Stomach (tissue), 8 donors: ENCODE measurements at regions not wholly inside any gene's neighbourhood (a gene's known extent, or its start where the extent isn't known, plus 50 kb on each side); places are given as distances from the start of the nearest gene placed in this dataset.

Experiments
- DNase-seq, 2 donors: peaks; one replicate each; pipeline versions ENCODE4 v3.0.0 to v3.0.0-alpha.2; 2013 to 2019
- H3K27ac ChIP-seq, 5 donors: fragments of 200-600 bp in 4 of 5; sonication (generic) in 4 of 5; one replicate each; pipeline ENCODE4 v1.5.1; 2013 to 2019; ENCODE audit warnings: mild to moderate bottlenecking in 1 of 5, moderate library complexity in 1 of 5
- H3K27me3 ChIP-seq, 3 donors: fragments of 200-600 bp; sonication (generic); one replicate each; pipeline ENCODE4 v1.5.1; 2017 to 2019; ENCODE audit warnings: mixed run types in 1 of 3
- H3K36me3 ChIP-seq, 4 donors: fragments of 200-600 bp; sonication (generic); 1 replicate in 3 of 4; 2 replicates in 1 of 4; pipeline ENCODE4 v1.5.1; 2016 to 2019
- H3K4me1 ChIP-seq, 4 donors: fragments of 200-600 bp; sonication (generic); one replicate each; pipeline ENCODE4 v1.5.1; 2016 to 2019
- H3K4me3 ChIP-seq, 4 donors: fragments of 200-600 bp; sonication (generic) in 3 of 4; one replicate each; pipeline ENCODE4 v1.5.1; 2016 to 2019; ENCODE audit warnings: mild to moderate bottlenecking in 1 of 4
- H3K9me3 ChIP-seq, 4 donors: fragments of 200-600 bp; sonication (generic); one replicate each; pipeline ENCODE4 v1.5.1; 2016 to 2019
- EP300 ChIP-seq: sonication (generic); formaldehyde crosslinking; IDR thresholded peaks from one replicate; pipeline ENCODE4 v1.6.1; 2017; ENCODE audit warnings: antibody characterized with exemption
- POLR2A ChIP-seq, 4 donors: fragments of 450-650 bp; IDR thresholded peaks; one replicate each; pipeline ENCODE4 v1.6.1; 2016; ENCODE audit warnings: antibody characterized with exemption in 4 of 4, control low read depth in 2 of 4, mild to moderate bottlenecking in 1 of 4, moderate library complexity in 1 of 4
- POLR2AphosphoS5 ChIP-seq, 3 donors: sonication (generic); formaldehyde crosslinking; IDR thresholded peaks; one replicate each; pipeline ENCODE4 v1.6.1; 2016; ENCODE audit warnings: antibody characterized with exemption in 3 of 3
- WGBS, 5 donors: extraction: QIAGEN DNeasy Blood & Tissue Kit in 3 of 5; methylation state at CpG; one replicate each; pipeline versions ENCODE4 v1.1.5 to v1.1.7; 2013 to 2018; 5-methylcytosine and 5-hydroxymethylcytosine counted together
- intact Hi-C: fragments of 100-400 bp; cut with DNase I; formaldehyde crosslinking; loops from one replicate; pipeline ENCODE4 v1.15.1; 2023; ENCODE audit warnings: low total_unique reads
- TF ChIP-seq, protein P1 (sequence below), 7 experiments: fragments of 450-650 bp in 4 of 7; fragments of 200-600 bp in 3 of 7; sonication (generic) in 3 of 7; IDR thresholded peaks; one replicate each; pipeline ENCODE4 v1.5.1; 2016 to 2019; ENCODE audit warnings: antibody characterized with exemption in 7 of 7, control low read depth in 2 of 7, mild to moderate bottlenecking in 1 of 7
- donor health status: healthy with polysubstance abuse.
- donor health status: Bipolar disorder and iron deficiency.
- donor health status: healthy.

DNA sequence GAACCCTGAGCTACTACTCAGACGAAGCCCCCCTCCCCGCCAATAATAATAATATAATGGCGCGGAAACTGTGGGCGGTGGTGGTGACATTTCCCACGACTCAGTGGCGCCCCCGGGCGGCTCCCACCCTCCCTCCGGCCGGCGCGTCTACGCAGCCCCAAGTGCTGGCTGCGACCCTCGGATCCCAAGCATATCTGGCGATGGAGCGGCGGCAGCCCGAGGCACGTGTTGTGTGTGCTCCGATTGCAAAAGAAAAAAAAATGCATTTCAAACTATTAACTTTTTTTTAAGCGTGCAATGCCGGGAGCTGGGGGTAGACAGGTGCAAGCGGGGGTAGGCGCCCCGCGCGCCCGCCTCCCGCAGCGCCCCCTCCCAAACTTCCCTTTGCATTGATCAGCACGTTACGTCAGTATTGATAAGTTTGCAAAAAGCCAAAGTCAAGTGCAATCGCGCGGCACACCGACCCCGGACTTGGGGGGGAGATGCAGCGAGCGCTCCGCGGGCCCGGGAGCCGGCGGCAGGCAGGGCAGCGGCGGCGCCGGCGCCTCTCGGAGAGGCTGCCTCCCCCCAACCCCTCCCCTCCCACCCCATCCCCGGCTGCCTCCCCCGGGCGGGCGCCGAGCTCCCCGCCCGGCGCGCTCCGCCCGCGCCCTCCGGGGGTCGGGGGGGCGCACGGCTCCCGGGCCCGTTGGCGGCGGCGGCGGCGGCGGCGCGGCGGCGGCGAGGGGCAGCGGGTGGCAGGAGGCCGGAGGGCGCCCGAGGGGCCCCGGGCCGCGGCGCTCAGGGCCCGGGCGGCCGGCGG lies 113.1 kb upstream of the MYL2 start:
- peak overlapping the region; percentile 14 to 50 (median 38) for H3K4me3 ChIP-seq
- H3K36me3 ChIP-seq = no peaks in the 10 kb centered on the region
- H3K27ac ChIP-seq = no peak overlapping the region
- H3K4me1 ChIP-seq = peaks cover 6 to 43% (median 30%) of the 10 kb centered on the region in 4 donors
- intact Hi-C loops = no loop called here
- TF ChIP-seq, protein P1, sequence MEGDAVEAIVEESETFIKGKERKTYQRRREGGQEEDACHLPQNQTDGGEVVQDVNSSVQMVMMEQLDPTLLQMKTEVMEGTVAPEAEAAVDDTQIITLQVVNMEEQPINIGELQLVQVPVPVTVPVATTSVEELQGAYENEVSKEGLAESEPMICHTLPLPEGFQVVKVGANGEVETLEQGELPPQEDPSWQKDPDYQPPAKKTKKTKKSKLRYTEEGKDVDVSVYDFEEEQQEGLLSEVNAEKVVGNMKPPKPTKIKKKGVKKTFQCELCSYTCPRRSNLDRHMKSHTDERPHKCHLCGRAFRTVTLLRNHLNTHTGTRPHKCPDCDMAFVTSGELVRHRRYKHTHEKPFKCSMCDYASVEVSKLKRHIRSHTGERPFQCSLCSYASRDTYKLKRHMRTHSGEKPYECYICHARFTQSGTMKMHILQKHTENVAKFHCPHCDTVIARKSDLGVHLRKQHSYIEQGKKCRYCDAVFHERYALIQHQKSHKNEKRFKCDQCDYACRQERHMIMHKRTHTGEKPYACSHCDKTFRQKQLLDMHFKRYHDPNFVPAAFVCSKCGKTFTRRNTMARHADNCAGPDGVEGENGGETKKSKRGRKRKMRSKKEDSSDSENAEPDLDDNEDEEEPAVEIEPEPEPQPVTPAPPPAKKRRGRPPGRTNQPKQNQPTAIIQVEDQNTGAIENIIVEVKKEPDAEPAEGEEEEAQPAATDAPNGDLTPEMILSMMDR (IDR thresholded peaks at IDR 0.05) = no peak
- TF ChIP-seq POLR2A (IDR thresholded peaks at IDR 0.05) (no peak), EP300 (no peak), POLR2AphosphoS5 (IDR thresholded peaks at IDR 0.05) (no peak)
- H3K9me3 ChIP-seq = no peaks in the 10 kb centered on the region
- peaks cover 17 to 100% (median 71%) of the 10 kb centered on the region in 3 donors for H3K27me3 ChIP-seq
- DNase-seq = peak in 1 of 2 donors; percentile 20
- WGBS, 5 donors = 0 to 3% (median 2%) methylated on average over 39 to 93 of the region's 93 CpGs

DNA sequence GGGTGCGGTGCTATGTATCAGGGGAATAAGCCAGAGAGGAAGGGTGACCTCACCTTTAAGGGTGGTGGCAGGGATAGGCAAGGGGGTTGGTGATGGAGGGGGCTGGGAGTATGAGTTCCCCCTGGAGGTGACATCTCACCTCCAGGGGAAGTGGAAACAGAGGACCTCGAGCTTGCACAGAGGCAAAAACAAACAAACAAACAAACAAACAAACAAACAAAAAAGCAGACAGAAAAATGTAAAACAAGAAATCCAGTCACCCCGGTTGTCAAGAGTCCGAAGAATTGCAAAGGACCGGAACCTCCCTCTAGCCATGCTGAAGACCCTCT lies 112.2 kb upstream of the MYL2 start:
- 33 to 44% (median 39%) methylated on average over 5 of the region's 5 CpGs for WGBS, 5 donors
- no peak overlapping the region for H3K27ac ChIP-seq
- H3K27me3 ChIP-seq = peaks cover 17 to 100% (median 62%) of the 10 kb centered on the region in 3 donors
- no peaks in the 10 kb centered on the region for H3K9me3 ChIP-seq
- peaks cover 6 to 43% (median 30%) of the 10 kb centered on the region in 4 donors for H3K4me1 ChIP-seq
- H3K36me3 ChIP-seq = no peaks in the 10 kb centered on the region
- intact Hi-C loops = no loop called here
- TF ChIP-seq POLR2A (IDR thresholded peaks at IDR 0.05) (no peak), EP300 (no peak), POLR2AphosphoS5 (IDR thresholded peaks at IDR 0.05) (no peak)
- TF ChIP-seq, protein P1 (IDR thresholded peaks at IDR 0.05) = no peak
- DNase-seq = no peak
- H3K4me3 ChIP-seq = no peak overlapping the region

DNA sequence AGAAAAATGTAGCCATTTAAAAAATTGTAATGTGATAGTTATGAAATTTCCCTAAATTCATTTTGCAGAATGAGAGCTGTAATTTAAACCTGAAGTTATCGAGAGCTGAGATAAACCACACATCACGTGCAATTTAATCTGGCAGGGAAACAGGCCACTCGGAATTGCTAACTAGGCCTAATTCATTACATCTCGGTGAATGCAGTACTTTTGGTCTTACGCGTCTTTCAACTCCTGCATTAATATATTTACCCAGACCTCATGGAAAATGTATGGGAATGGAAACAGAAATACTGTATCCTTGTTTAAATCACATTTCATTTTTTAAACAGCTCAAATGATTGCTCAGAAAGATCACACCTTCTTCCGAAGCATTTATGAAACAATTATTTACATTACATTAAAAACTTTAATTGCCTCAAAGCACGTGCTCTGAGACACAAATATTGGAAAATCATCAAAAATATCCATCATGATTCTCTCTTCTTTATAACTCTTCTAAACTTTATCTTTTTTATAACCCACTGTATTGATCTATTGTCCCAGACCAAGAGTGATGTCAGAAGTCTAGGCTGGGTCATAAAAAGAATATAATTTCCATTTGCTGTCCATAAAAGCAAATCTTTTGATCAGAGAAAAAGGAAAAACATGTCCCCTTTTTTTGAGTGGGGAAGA lies 111.7 kb upstream of the MYL2 start:
- DNase-seq = no peak
- Histone ChIP-seq H3K9me3 (no peaks in the 10 kb centered on the region), H3K4me1 (peaks cover 6 to 40% (median 29%) of the 10 kb centered on the region in 4 donors), H3K27ac (no peak overlapping the region), H3K4me3 (no peak overlapping the region), H3K36me3 (no peaks in the 10 kb centered on the region), H3K27me3 (peaks cover 17 to 97% (median 57%) of the 10 kb centered on the region in 3 donors)
- TF ChIP-seq, protein P1 (IDR thresholded peaks at IDR 0.05) = no peak
- TF ChIP-seq POLR2AphosphoS5 (IDR thresholded peaks at IDR 0.05) = no peak
- TF ChIP-seq EP300 = no peak
- TF ChIP-seq POLR2A (IDR thresholded peaks at IDR 0.05) = no peak
- intact Hi-C loops = no loop called here
- 75 to 80% (median 79%) methylated on average over 8 of the region's 8 CpGs for WGBS, 5 donors

DNA sequence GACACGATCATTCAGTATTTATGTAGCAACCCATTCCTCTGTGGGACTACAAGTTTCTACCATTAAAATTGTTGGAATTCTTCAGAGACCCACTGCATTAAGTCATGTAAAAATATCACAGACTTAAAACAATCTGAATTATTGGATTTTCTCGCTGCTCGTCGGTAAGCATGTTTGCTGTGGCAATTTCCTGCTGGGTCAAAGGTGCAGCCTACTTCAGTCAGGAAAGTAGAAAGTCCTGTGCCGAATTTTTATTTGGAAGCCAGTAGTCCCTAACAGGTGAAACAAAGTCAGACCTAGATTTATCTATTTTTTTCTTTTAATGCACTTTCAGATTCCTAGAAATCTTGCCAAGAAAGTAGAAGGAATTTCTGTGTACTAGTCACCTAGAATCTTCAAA lies 110.4 kb upstream of the MYL2 start:
- no peak for TF ChIP-seq EP300
- TF ChIP-seq, protein P1 (IDR thresholded peaks at IDR 0.05) = no peak
- TF ChIP-seq POLR2AphosphoS5 (IDR thresholded peaks at IDR 0.05) = no peak
- no peak for TF ChIP-seq POLR2A (IDR thresholded peaks at IDR 0.05)
- intact Hi-C loops = no loop called here
- DNase-seq = no peak
- no peak overlapping the region for H3K4me3 ChIP-seq
- peaks cover 13 to 96% (median 44%) of the 10 kb centered on the region in 3 donors for H3K27me3 ChIP-seq
- H3K4me1 ChIP-seq = peaks cover 6 to 28% (median 23%) of the 10 kb centered on the region in 4 donors
- H3K9me3 ChIP-seq = no peaks in the 10 kb centered on the region
- H3K27ac ChIP-seq = no peak overlapping the region
- 33 to 47% (median 35%) methylated on average over 5 of the region's 5 CpGs for WGBS, 5 donors
- H3K36me3 ChIP-seq = no peaks in the 10 kb centered on the region
